Gastroesophageal sphincter (tissue), 4 donors: ENCODE measurements at regions not wholly inside any gene's neighbourhood (a gene's known extent, or its start where the extent isn't known, plus 50 kb on each side); places are given as distances from the start of the nearest gene placed in this dataset.

Source experiments
- ATAC-seq: fragments of 150-250 bp; one replicate; pipeline ENCODE4 v1.9.1; 2016; ENCODE audit warnings: mild to moderate bottlenecking, moderate library complexity
- H3K27ac ChIP-seq, 4 donors: fragments of 200-600 bp; sonication (generic) in 3 of 4; 1 replicate in 3 of 4; 2 replicates in 1 of 4; pipeline ENCODE4 v1.5.1; 2016 to 2019
- H3K27me3 ChIP-seq: fragments of 200-600 bp; sonication (generic); one replicate; pipeline ENCODE4 v1.5.1; 2019
- H3K36me3 ChIP-seq, 2 donors: fragments of 200-600 bp; sonication (generic); one replicate each; pipeline ENCODE4 v1.5.1; 2019; ENCODE audit warnings: control low read depth in 1 of 2
- H3K4me1 ChIP-seq, 3 donors: fragments of 200-600 bp; sonication (generic); 1 replicate in 2 of 3; 2 replicates in 1 of 3; pipeline ENCODE4 v1.5.1; 2016 to 2019; ENCODE audit warnings: control low read depth in 2 of 3
- H3K4me3 ChIP-seq, 2 donors: fragments of 200-600 bp; sonication (generic); one replicate each; pipeline ENCODE4 v1.5.1; 2019; ENCODE audit warnings: mild to moderate bottlenecking in 1 of 2, moderate library complexity in 1 of 2
- H3K9me3 ChIP-seq, 3 donors: fragments of 200-600 bp; sonication (generic); one replicate each; pipeline ENCODE4 v1.5.1; 2017 to 2019; ENCODE audit warnings: control low read depth in 2 of 3
- CTCF ChIP-seq, 4 experiments: fragments of 200-600 bp in 2 of 4; fragments of 450-650 bp in 2 of 4; sonication (generic) in 1 of 4; IDR thresholded peaks; one replicate each; pipeline ENCODE4 v1.5.1; 2017 to 2019; ENCODE audit warnings: antibody characterized with exemption in 4 of 4, mild to moderate bottlenecking in 2 of 4, moderate library complexity in 2 of 4
- EP300 ChIP-seq: sonication (generic); formaldehyde crosslinking; IDR thresholded peaks from one replicate; pipeline ENCODE4 v1.6.1; 2017; ENCODE audit warnings: antibody characterized with exemption, mild to moderate bottlenecking
- POLR2A ChIP-seq, 2 donors: fragments of 450-650 bp; IDR thresholded peaks; one replicate each; pipeline ENCODE4 v1.6.1; 2017; ENCODE audit warnings: antibody characterized with exemption in 2 of 2, mild to moderate bottlenecking in 2 of 2, moderate library complexity in 1 of 2
- POLR2AphosphoS5 ChIP-seq: sonication (generic); formaldehyde crosslinking; IDR thresholded peaks from one replicate; pipeline ENCODE4 v1.6.1; 2017; ENCODE audit warnings: antibody characterized with exemption
- WGBS, 2 donors: methylation state at CpG; one replicate each; pipeline ENCODE4 v1.1.5; 2018; ENCODE audit warnings: low coverage in 1 of 2; 5-methylcytosine and 5-hydroxymethylcytosine counted together

GRCh38 chr3:182592747-182593146, 200.6 kb upstream of the ATP11B start:
- TF ChIP-seq EP300: no peak
- no peak for TF ChIP-seq POLR2A (IDR thresholded peaks at IDR 0.05)
- TF ChIP-seq CTCF (IDR thresholded peaks at IDR 0.05): no peak
- no peak for TF ChIP-seq POLR2AphosphoS5
- H3K4me3 ChIP-seq: no peak overlapping the region
- no peaks in the 10 kb centered on the region for H3K27me3 ChIP-seq
- H3K9me3 ChIP-seq: no peaks in the 10 kb centered on the region
- no peaks in the 10 kb centered on the region for H3K4me1 ChIP-seq
- H3K27ac ChIP-seq: no peak overlapping the region
- no peaks in the 10 kb centered on the region for H3K36me3 ChIP-seq
- 74 to 82% methylated on average over 3 of the region's 3 CpGs for WGBS, 2 donors
- ATAC-seq: no peak

- Histone ChIP-seq H3K27ac (no peak overlapping the region), H3K36me3 (no peaks in the 10 kb centered on the region), H3K9me3 (no peaks in the 10 kb centered on the region), H3K4me3 (no peak overlapping the region), H3K27me3 (no peaks in the 10 kb centered on the region), H3K4me1 (no peaks in the 10 kb centered on the region)
- WGBS, 2 donors: 72 to 84% methylated on average over 6 to 13 of the region's 17 CpGs
- ATAC-seq: no peak
- TF ChIP-seq POLR2A (IDR thresholded peaks at IDR 0.05) (no peak), CTCF (IDR thresholded peaks at IDR 0.05) (no peak)
These were observed 196.5 kb upstream of the ATP11B start for GRCh38 chr3:182596676-182597410.

GRCh38 chr3:182597621-182598041, 195.7 kb upstream of the ATP11B start:
- 66 to 68% methylated on average over 3 of the region's 3 CpGs for WGBS, 2 donors

GRCh38 chr3:182601597-182601996, 191.7 kb upstream of the ATP11B start:
- no peaks in the 10 kb centered on the region for H3K9me3 ChIP-seq
- H3K4me3 ChIP-seq: no peak overlapping the region
- H3K27ac ChIP-seq: no peak overlapping the region
- ATAC-seq: no peak
- WGBS, 2 donors: 49 to 71% methylated on average over 1 to 2 of the region's 2 CpGs
- no peak for TF ChIP-seq POLR2AphosphoS5
- H3K27me3 ChIP-seq: no peaks in the 10 kb centered on the region
- H3K36me3 ChIP-seq: no peaks in the 10 kb centered on the region
- H3K4me1 ChIP-seq: no peaks in the 10 kb centered on the region

More at GRCh38 chr3:182597621-182598041, 195.7 kb upstream of the ATP11B start:
- ATAC-seq: no peak
- Histone ChIP-seq H3K9me3 (no peaks in the 10 kb centered on the region), H3K27me3 (no peaks in the 10 kb centered on the region), H3K27ac (no peak overlapping the region), H3K4me1 (no peaks in the 10 kb centered on the region), H3K36me3 (no peaks in the 10 kb centered on the region), H3K4me3 (no peak overlapping the region)
- TF ChIP-seq POLR2A (IDR thresholded peaks at IDR 0.05) (no peak), POLR2AphosphoS5 (no peak), CTCF (IDR thresholded peaks at IDR 0.05) (no peak), EP300 (no peak)

GRCh38 chr3:182603501-182603900, 189.8 kb upstream of the ATP11B start:
- Histone ChIP-seq H3K4me3 (no peak overlapping the region), H3K27ac (no peak overlapping the region), H3K27me3 (no peaks in the 10 kb centered on the region), H3K9me3 (no peaks in the 10 kb centered on the region), H3K4me1 (no peaks in the 10 kb centered on the region), H3K36me3 (no peaks in the 10 kb centered on the region)
- ATAC-seq: no peak
- TF ChIP-seq POLR2A (IDR thresholded peaks at IDR 0.05): no peak
- no peak for TF ChIP-seq EP300
- no peak for TF ChIP-seq POLR2AphosphoS5
- TF ChIP-seq CTCF (IDR thresholded peaks at IDR 0.05): no peak
